GM12878 (cell line): ENCODE measurements at regions not wholly inside any gene's neighbourhood (a gene's known extent, or its start where the extent isn't known, plus 50 kb on each side); places are given as distances from the start of the nearest gene placed in this dataset.

ENCODE experiments used
- ATAC-seq: fragments of 200-7000 bp; cut with Tn5 transposase; 3 replicates; pipeline ENCODE4 v1.9.1; 2020; ENCODE audit warnings: mild to moderate bottlenecking, moderate library complexity
- BruUV-seq: library from RNA; stranded (reverse); fragments of 400-500 nt; replicated peaks from 2 replicates; lab custom pipeline; 2021; lab: Mats Ljungman, UMichigan
- CTCF ChIA-PET: fragments of 300-600 bp; sonication (Branson Sonifier 250); formaldehyde crosslinking; extraction: SDS; loops from one replicate; lab custom pipeline; 2021; ENCODE audit warnings: inconsistent platforms; lab: Yijun Ruan, JAX
- POLR2A ChIA-PET: fragments of 350-600 bp; formaldehyde crosslinking; extraction: SDS; loops from one replicate; lab custom pipeline; 2021; ENCODE audit warnings: inconsistent platforms; lab: Charles Lee
- RAD21 ChIA-PET: fragments of 300-600 bp; sonication (Branson Sonifier 250); formaldehyde crosslinking; loops from one replicate; lab custom pipeline; 2023; ENCODE audit warnings: antibody characterized with exemption; ENCODE audit not compliant: unreplicated experiment; lab: Charles Lee
- SMC1A ChIA-PET: fragments of 300-600 bp; sonication (Branson Sonifier 250); formaldehyde crosslinking; loops from one replicate; lab custom pipeline; 2023; ENCODE audit not compliant: unreplicated experiment, uncharacterized antibody; lab: Charles Lee
- DNase-seq: peaks from one replicate; pipeline ENCODE4 v3.0.0-alpha.2; 2011; ENCODE audit warnings: low read depth, low spot score
- FAIRE-seq: peaks from 3 replicates; lab custom pipeline; 2011; peaks lifted over from hg19 to GRCh38; lab: Jason Lieb, UNC
- H2AFZ ChIP-seq: 2 replicates; pipeline ENCODE4 v1.6.0; 2011; ENCODE audit warnings: low read depth, low read length, control low read depth; ENCODE audit not compliant: control insufficient read depth
- H3K27ac ChIP-seq: 2 replicates; pipeline ENCODE4 v1.5.1; 2011; ENCODE audit warnings: control low read depth; ENCODE audit not compliant: control insufficient read depth, insufficient read depth
- H3K27me3 ChIP-seq, 2 experiments: replicated peaks in 1 of 2; 2 replicates each; pipeline versions ENCODE4 v1.6.0 to v1.6.1; 2011; ENCODE audit warnings: low read length in 1 of 2; ENCODE audit not compliant: control insufficient read depth in 2 of 2, insufficient read depth in 2 of 2
- H3K36me3 ChIP-seq, 2 experiments: 2 replicates each; pipeline ENCODE4 v1.5.1; 2011; ENCODE audit warnings: low read length in 1 of 2; ENCODE audit not compliant: control insufficient read depth in 2 of 2, insufficient read depth in 2 of 2
- H3K4me1 ChIP-seq: 2 replicates; pipeline ENCODE4 v1.6.1; 2011; ENCODE audit warnings: mild to moderate bottlenecking, low read length, moderate library complexity, mixed read lengths; ENCODE audit not compliant: control insufficient read depth, insufficient read depth
- H3K4me2 ChIP-seq: 2 replicates; pipeline ENCODE4 v1.6.0; 2011; ENCODE audit warnings: control low read depth; ENCODE audit not compliant: control insufficient read depth, insufficient read depth
- H3K4me3 ChIP-seq: fragments of 200-600 bp; sonication (generic); 2 replicates; pipeline ENCODE4 v1.5.1; 2016
- H3K79me2 ChIP-seq: 2 replicates; pipeline ENCODE4 v1.6.0; 2011; ENCODE audit warnings: low read length; ENCODE audit not compliant: control insufficient read depth, insufficient read depth
- H3K9ac ChIP-seq: 2 replicates; pipeline ENCODE4 v1.8.0; 2011; ENCODE audit warnings: low read length, control low read depth, mixed read lengths; ENCODE audit not compliant: control insufficient read depth, insufficient read depth
- H3K9me3 ChIP-seq: replicated peaks from 3 replicates; pipeline ENCODE4 v1.5.1; 2011; ENCODE audit warnings: mild to moderate bottlenecking, low read length; ENCODE audit not compliant: control insufficient read depth, insufficient read depth
- H4K20me1 ChIP-seq: 2 replicates; pipeline ENCODE4 v1.6.0; 2011; ENCODE audit not compliant: control insufficient read depth, insufficient read depth
- E4F1 ChIP-seq: fragments of 450-650 bp; IDR thresholded peaks from 2 replicates; pipeline ENCODE4 v1.6.1; 2018; ENCODE audit warnings: borderline replicate concordance, mild to moderate bottlenecking; ENCODE audit not compliant: partially characterized antibody
- FOXK2 ChIP-seq: fragments of 450-650 bp; IDR thresholded peaks from 2 replicates; pipeline ENCODE4 v1.6.1; 2017; ENCODE audit warnings: mild to moderate bottlenecking, moderate library complexity
- MXI1 ChIP-seq: fragments of 150-350 bp; IDR thresholded peaks from 2 replicates; pipeline ENCODE4 v1.6.1; 2011; ENCODE audit warnings: low read depth, mild to moderate bottlenecking, inconsistent platforms, low read length, improper control_type of control experiment
- NFXL1 ChIP-seq: fragments of 450-650 bp; IDR thresholded peaks from 2 replicates; pipeline ENCODE4 v1.6.1; 2017; ENCODE audit warnings: antibody characterized with exemption, mild to moderate bottlenecking, borderline replicate concordance
- NR2C2 ChIP-seq: IDR thresholded peaks from 2 replicates; pipeline ENCODE4 v1.6.1; 2011; ENCODE audit warnings: borderline replicate concordance, low read depth; ENCODE audit not compliant: control insufficient read depth, insufficient read length
- PBX3 ChIP-seq: IDR thresholded peaks from 2 replicates; pipeline ENCODE4 v1.6.1; 2011; ENCODE audit warnings: mild to moderate bottlenecking, low read depth, low read length, moderate library complexity; ENCODE audit not compliant: insufficient replicate concordance
- WGBS: methylation state at CpG from one replicate; pipeline ENCODE4 v1.1.6; 2016; ENCODE audit warnings: low lambda C conversion rate; ENCODE audit not compliant: insufficient replicate concordance, insufficient coverage; ENCODE audit errors: missing lambda C conversion rate; 5-methylcytosine and 5-hydroxymethylcytosine counted together
- in situ Hi-C: fragments of 300-500 bp; cut with MboI; formaldehyde crosslinking; loops from 9 replicates; pipeline ENCODE4 v1.14.3; 2018; ENCODE audit warnings: mixed read lengths
- intact Hi-C: fragments of 100-400 bp; cut with micrococcal nuclease; formaldehyde crosslinking; loops from one replicate; pipeline ENCODE4 v1.14.2; 2022; ENCODE audit not compliant: unreplicated experiment

GRCh38 chr11:43601511-43601910, 79.0 kb upstream of the HSD17B12 start (continued):
- TF ChIP-seq PBX3 = no peak
- TF ChIP-seq E4F1 = no peak

DNA sequence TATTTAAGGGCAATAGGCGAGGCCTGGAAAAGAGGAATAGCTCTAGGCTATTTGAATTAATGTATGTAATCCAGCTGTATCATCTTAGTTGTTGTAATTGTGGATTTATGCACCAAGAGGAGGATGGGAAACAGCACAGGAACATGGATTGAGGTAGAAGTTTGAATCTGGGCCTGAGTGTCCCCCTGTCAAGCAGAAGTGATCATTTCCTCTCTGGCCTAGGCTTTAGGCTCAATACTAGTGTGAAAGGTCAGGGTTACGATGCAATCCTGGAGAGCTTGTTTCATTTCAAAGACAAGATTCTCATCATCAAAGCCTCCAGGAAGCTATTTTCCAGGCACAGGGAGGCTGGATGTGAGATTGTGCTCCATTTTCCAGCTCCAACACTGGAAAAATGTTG, 77.9 kb upstream of the HSD17B12 start:
- 49% methylated on average over 2 of the region's 2 CpGs for WGBS
- Histone ChIP-seq H3K9me3 (no peaks in the 10 kb centered on the region), H3K4me2 (no peak overlapping the region), H3K4me1 (no peaks in the 10 kb centered on the region), H3K27me3 (no peaks in the 10 kb centered on the region), H3K27ac (no peak overlapping the region), H3K4me3 (no peak overlapping the region), H2AFZ (no peak overlapping the region), H3K79me2 (no peaks in the 10 kb centered on the region), H3K9ac (no peak overlapping the region), H4K20me1 (no peaks in the 10 kb centered on the region), H3K36me3 (no peaks in the 10 kb centered on the region)
- no peak for TF ChIP-seq FOXK2
- TF ChIP-seq MXI1 = no peak
- no peak for TF ChIP-seq NFXL1
- no peak for TF ChIP-seq NR2C2
- no peak for FAIRE-seq
- RAD21 ChIA-PET = no interaction called here
- POLR2A ChIA-PET = no interaction called here
- no TSS peak for BruUV-seq
- SMC1A ChIA-PET = interaction anchor here (1.2 kb wide), 1 partner anchor 15 kb away, joined by 4 read pairs; no protein-coding TSS in a partner anchor
- in situ Hi-C loops (no loop called here), intact Hi-C loops (no loop called here)
- no peak for DNase-seq
- CTCF ChIA-PET = interaction anchor here (1.4 kb wide), 1 partner anchor 249 kb away, joined by 3 read pairs; no protein-coding TSS in a partner anchor
- ATAC-seq = no peak
